GM23248 (cell line): ENCODE measurements at regions not wholly inside any gene's neighbourhood (a gene's known extent, or its start where the extent isn't known, plus 50 kb on each side); places are given as distances from the start of the nearest gene placed in this dataset.

Source experiments
- EZH2 ChIP-seq: fragments of 200-600 bp; sonication (generic); IDR thresholded peaks from 2 replicates; pipeline ENCODE4 v1.6.1; 2018; ENCODE audit warnings: antibody characterized with exemption, mild to moderate bottlenecking; ENCODE audit not compliant: insufficient read depth, poor library complexity, severe bottlenecking
- EZH2phosphoT487 ChIP-seq: fragments of 200-600 bp; sonication (generic); IDR thresholded peaks from 2 replicates; pipeline ENCODE4 v1.6.1; 2018; ENCODE audit warnings: antibody characterized with exemption, moderate library complexity, mild to moderate bottlenecking, low read depth; ENCODE audit not compliant: insufficient read depth

GRCh38 chr16:63672493-63672892, 1449.4 kb downstream of the CDH11 start:
- TF ChIP-seq EZH2phosphoT487 (no peak), EZH2 (no peak)
